ENCODE measurements at regions not wholly inside any gene's neighbourhood (a gene's known extent, or its start where the extent isn't known, plus 50 kb on each side); places are given as distances from the start of the nearest gene placed in this dataset.
"Not testable (repeated sequence)": the region's sequence is repeated elsewhere in the genome, so short reads cannot be mapped to it uniquely, and the experiment has no call there.

- no peak for DNase-seq
Measured at GRCh38 chr5:119694284-119694683, 64.9 kb downstream of the FAM170A start.

GRCh38 chr5:119706049-119706448 is 76.7 kb downstream of the FAM170A start:
- DNase-seq = no peak

- DNase-seq = no peak
Measured at GRCh38 chr5:119708076-119708790, 78.9 kb downstream of the FAM170A start.

GRCh38 chr5:119721775-119722174 is 92.4 kb downstream of the FAM170A start:
- no peak for DNase-seq

- DNase-seq = not testable (repeated sequence)
Measured at GRCh38 chr5:119725291-119725690, 95.9 kb downstream of the FAM170A start.

GRCh38 chr5:119726544-119726943 is 97.2 kb downstream of the FAM170A start:
- DNase-seq = no peak

GRCh38 chr5:119740225-119740624 is 110.9 kb downstream of the FAM170A start:
- no peak for DNase-seq

- no peak for DNase-seq
Measured at GRCh38 chr5:119741691-119742090, 112.3 kb downstream of the FAM170A start.

GRCh38 chr5:119742311-119742710 is 113.0 kb downstream of the FAM170A start:
- DNase-seq = no peak

- peak; percentile 2 for DNase-seq
Measured at GRCh38 chr5:119743927-119744326, 114.6 kb downstream of the FAM170A start.

GRCh38 chr5:119745976-119746375 is 116.6 kb downstream of the FAM170A start:
- no peak for DNase-seq

GRCh38 chr5:119746984-119747383 is 117.6 kb downstream of the FAM170A start:
- DNase-seq = no peak

GRCh38 chr5:119750887-119751733 is 121.8 kb downstream of the FAM170A start:
- no peak for DNase-seq

GRCh38 chr5:119751734-119752094 is 122.4 kb downstream of the FAM170A start:
- no peak for DNase-seq

- DNase-seq = no peak
Measured at GRCh38 chr5:119752921-119753886, 123.8 kb downstream of the FAM170A start.

- DNase-seq = not testable (repeated sequence)
Measured at GRCh38 chr5:119754825-119755224, 125.5 kb downstream of the FAM170A start.

- DNase-seq = no peak
Measured at GRCh38 chr5:119757276-119757675, 127.9 kb downstream of the FAM170A start.

GRCh38 chr5:119769695-119770693 is 140.6 kb downstream of the FAM170A start:
- not testable (repeated sequence) for DNase-seq

- DNase-seq = not testable (repeated sequence)
Measured at GRCh38 chr5:119780145-119780544, 150.8 kb downstream of the FAM170A start.

GRCh38 chr5:119785057-119785456 is 155.7 kb downstream of the FAM170A start:
- no peak for DNase-seq

GRCh38 chr5:119789406-119790117 is 160.2 kb downstream of the FAM170A start:
- DNase-seq = no peak
